ENCODE measurements at regions not wholly inside any gene's neighbourhood (a gene's known extent, or its start where the extent isn't known, plus 50 kb on each side); places are given as distances from the start of the nearest gene placed in this dataset.

- DNase-seq = no peak
Measured at GRCh38 chr4:60209588-60209987, 990.5 kb upstream of the ADGRL3 start.

GRCh38 chr4:60215906-60216305 is 984.2 kb upstream of the ADGRL3 start:
- no peak for DNase-seq

- no peak for DNase-seq
Measured at GRCh38 chr4:60216752-60217151, 983.4 kb upstream of the ADGRL3 start.

GRCh38 chr4:60221866-60222265 is 978.3 kb upstream of the ADGRL3 start:
- DNase-seq = no peak

GRCh38 chr4:60223208-60223923 is 976.8 kb upstream of the ADGRL3 start:
- peak; percentile 39 for DNase-seq

- no peak for DNase-seq
Measured at GRCh38 chr4:60241866-60242265, 958.3 kb upstream of the ADGRL3 start.

- DNase-seq = no peak
Measured at GRCh38 chr4:60249784-60250183, 950.3 kb upstream of the ADGRL3 start.

- DNase-seq = no peak
Measured at GRCh38 chr4:60250657-60251056, 949.5 kb upstream of the ADGRL3 start.

GRCh38 chr4:60259781-60260180 is 940.3 kb upstream of the ADGRL3 start:
- DNase-seq = no peak

GRCh38 chr4:60266505-60266904 is 933.6 kb upstream of the ADGRL3 start:
- DNase-seq = no peak

GRCh38 chr4:60296386-60296785 is 903.7 kb upstream of the ADGRL3 start:
- no peak for DNase-seq

- DNase-seq = no peak
Measured at GRCh38 chr4:60313611-60314178, 886.4 kb upstream of the ADGRL3 start.

- DNase-seq = no peak
Measured at GRCh38 chr4:60314416-60314815, 885.7 kb upstream of the ADGRL3 start.

GRCh38 chr4:60315586-60315985 is 884.5 kb upstream of the ADGRL3 start:
- no peak for DNase-seq

- no peak for DNase-seq
Measured at GRCh38 chr4:60326735-60327134, 873.4 kb upstream of the ADGRL3 start.

- DNase-seq = no peak
Measured at GRCh38 chr4:60327651-60328050, 872.5 kb upstream of the ADGRL3 start.

GRCh38 chr4:60344908-60345307 is 855.2 kb upstream of the ADGRL3 start:
- peak; percentile 7 for DNase-seq

GRCh38 chr4:60345392-60345791 is 854.7 kb upstream of the ADGRL3 start:
- no peak for DNase-seq

- DNase-seq = no peak
Measured at GRCh38 chr4:60359746-60360367, 840.3 kb upstream of the ADGRL3 start.

- no peak for DNase-seq
Measured at GRCh38 chr4:60365176-60365575, 835.0 kb upstream of the ADGRL3 start.

- DNase-seq = no peak
Measured at GRCh38 chr4:60366661-60367060, 833.5 kb upstream of the ADGRL3 start.

GRCh38 chr4:60368986-60369385 is 831.1 kb upstream of the ADGRL3 start:
- no peak for DNase-seq

- DNase-seq = no peak
Measured at GRCh38 chr4:60378010-60378409, 822.1 kb upstream of the ADGRL3 start.

GRCh38 chr4:60384516-60384915 is 815.6 kb upstream of the ADGRL3 start:
- DNase-seq = no peak

GRCh38 chr4:60389633-60390032 is 810.5 kb upstream of the ADGRL3 start:
- no peak for DNase-seq
